Activated naive CD4-positive, alpha-beta T cell treated with anti-CD3 and anti-CD28 coated beads, Interleukin-2, amount 10 ng/mL, durations not matched to agents 7 days and 5 days (primary cell): ENCODE measurements at regions not wholly inside any gene's neighbourhood (a gene's known extent, or its start where the extent isn't known, plus 50 kb on each side); places are given as distances from the start of the nearest gene placed in this dataset.
"Not testable (repeated sequence)": the region's sequence is repeated elsewhere in the genome, so short reads cannot be mapped to it uniquely, and the experiment has no call there.

Source experiments
- CTCF ChIA-PET: fragments of 350-600 bp; sonication (Branson Sonifier 250); formaldehyde crosslinking; loops from one replicate; lab custom pipeline; 2021; ENCODE audit warnings: antibody characterized with exemption; lab: Charles Lee
- DNase-seq: peaks from one replicate; pipeline ENCODE4 v3.0.0-alpha.2; 2020
- H3K27ac Mint-ChIP-seq: one replicate; pipeline ENCODE4 v1.8.0; 2021; ENCODE audit warnings: mild to moderate bottlenecking, moderate library complexity, mixed read lengths
- H3K27me3 Mint-ChIP-seq: one replicate; pipeline ENCODE4 v1.8.0; 2021; ENCODE audit warnings: mild to moderate bottlenecking, mixed read lengths
- H3K36me3 Mint-ChIP-seq: one replicate; pipeline ENCODE4 v1.8.0; 2021; ENCODE audit warnings: mixed read lengths
- H3K4me1 Mint-ChIP-seq: one replicate; pipeline ENCODE4 v1.8.0; 2021; ENCODE audit warnings: mixed read lengths
- H3K4me3 Mint-ChIP-seq: one replicate; pipeline ENCODE4 v1.8.0; 2021; ENCODE audit warnings: mild to moderate bottlenecking, moderate library complexity, mixed read lengths
- H3K9me3 Mint-ChIP-seq: one replicate; pipeline ENCODE4 v1.8.0; 2021; ENCODE audit warnings: mixed read lengths

DNA sequence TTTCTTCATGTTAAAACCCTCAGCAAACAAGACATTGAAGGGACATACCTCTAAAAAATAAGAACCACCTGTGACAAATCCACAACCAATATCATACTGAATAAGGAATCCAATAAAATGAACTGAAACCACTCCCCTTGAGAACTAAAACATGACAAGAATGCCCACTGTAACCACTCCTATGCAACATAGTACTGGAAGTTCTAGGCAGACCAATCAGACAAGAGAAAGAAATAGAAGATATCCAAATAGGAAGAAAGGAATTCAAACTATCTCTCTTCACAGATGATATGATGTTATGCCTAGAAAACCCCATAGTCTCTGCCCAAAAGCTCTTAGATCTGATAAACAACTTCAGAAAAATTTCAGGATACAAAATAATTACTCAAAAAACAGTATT lies 887.7 kb upstream of the CDH18 start:
- H3K4me3 Mint-ChIP-seq, H3K9me3 Mint-ChIP-seq: not testable (repeated sequence)

GRCh38 chr5:20865892-20866291 lies 877.9 kb upstream of the CDH18 start:
- CTCF ChIA-PET, H3K27me3 Mint-ChIP-seq, H3K4me1 Mint-ChIP-seq, H3K4me3 Mint-ChIP-seq, H3K27ac Mint-ChIP-seq, DNase-seq, H3K36me3 Mint-ChIP-seq, H3K9me3 Mint-ChIP-seq: not testable (repeated sequence)

More for the DNA sequence above, 887.7 kb upstream of the CDH18 start:
- H3K36me3 Mint-ChIP-seq, H3K4me1 Mint-ChIP-seq, H3K27ac Mint-ChIP-seq, H3K27me3 Mint-ChIP-seq, DNase-seq, CTCF ChIA-PET: not testable (repeated sequence)

GRCh38 chr5:20833081-20833627 lies 845.2 kb upstream of the CDH18 start:
- CTCF ChIA-PET: no interaction called here
- no peaks in the 10 kb centered on the region for H3K4me1 Mint-ChIP-seq
- peaks cover 4% of the 10 kb centered on the region for H3K27me3 Mint-ChIP-seq
- no peak for DNase-seq
- no peaks in the 10 kb centered on the region for H3K36me3 Mint-ChIP-seq
- no peak overlapping the region for H3K4me3 Mint-ChIP-seq
- H3K9me3 Mint-ChIP-seq: no peaks in the 10 kb centered on the region
- H3K27ac Mint-ChIP-seq: no peak overlapping the region

- H3K27me3 Mint-ChIP-seq: peaks cover 4% of the 10 kb centered on the region
- H3K9me3 Mint-ChIP-seq: no peaks in the 10 kb centered on the region
- H3K4me3 Mint-ChIP-seq: no peak overlapping the region
- no peaks in the 10 kb centered on the region for H3K36me3 Mint-ChIP-seq
- no peaks in the 10 kb centered on the region for H3K4me1 Mint-ChIP-seq
- H3K27ac Mint-ChIP-seq: no peak overlapping the region
- no peak for DNase-seq
- CTCF ChIA-PET: no interaction called here
Measured at GRCh38 chr5:20832204-20833080, 844.4 kb upstream of the CDH18 start.

- H3K4me3 Mint-ChIP-seq, H3K27me3 Mint-ChIP-seq, H3K36me3 Mint-ChIP-seq, H3K9me3 Mint-ChIP-seq, DNase-seq, H3K4me1 Mint-ChIP-seq, H3K27ac Mint-ChIP-seq, CTCF ChIA-PET: not testable (repeated sequence)
Measured at GRCh38 chr5:20825951-20826350, 838.0 kb upstream of the CDH18 start.

DNA sequence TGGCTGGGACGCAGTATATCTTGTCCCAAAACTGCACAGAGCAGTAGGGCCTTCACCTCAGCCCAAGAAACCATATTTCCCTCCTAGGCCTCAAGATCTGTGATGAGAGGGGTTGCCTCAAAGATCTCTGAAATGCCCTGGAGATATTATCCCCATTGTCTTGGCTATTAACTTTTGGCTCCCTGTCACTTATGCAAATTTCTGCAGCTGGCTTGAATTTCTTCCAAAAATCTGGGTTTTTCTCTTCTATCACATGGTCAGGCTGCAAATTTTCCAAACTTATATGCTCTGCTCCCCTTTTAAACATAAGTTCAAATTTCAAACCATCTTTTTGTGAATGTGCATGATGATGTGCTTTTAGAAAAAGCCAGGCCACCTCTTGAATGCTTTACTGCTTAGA lies 809.2 kb upstream of the CDH18 start:
- CTCF ChIA-PET: not testable (repeated sequence)

GRCh38 chr5:20784755-20785154 lies 796.8 kb upstream of the CDH18 start:
- H3K27me3 Mint-ChIP-seq, DNase-seq, H3K9me3 Mint-ChIP-seq, H3K4me1 Mint-ChIP-seq, H3K4me3 Mint-ChIP-seq, H3K27ac Mint-ChIP-seq, H3K36me3 Mint-ChIP-seq, CTCF ChIA-PET: not testable (repeated sequence)

More for the DNA sequence above, 809.2 kb upstream of the CDH18 start:
- H3K9me3 Mint-ChIP-seq, H3K27me3 Mint-ChIP-seq, H3K27ac Mint-ChIP-seq, H3K4me1 Mint-ChIP-seq, H3K36me3 Mint-ChIP-seq, DNase-seq, H3K4me3 Mint-ChIP-seq: not testable (repeated sequence)

DNA sequence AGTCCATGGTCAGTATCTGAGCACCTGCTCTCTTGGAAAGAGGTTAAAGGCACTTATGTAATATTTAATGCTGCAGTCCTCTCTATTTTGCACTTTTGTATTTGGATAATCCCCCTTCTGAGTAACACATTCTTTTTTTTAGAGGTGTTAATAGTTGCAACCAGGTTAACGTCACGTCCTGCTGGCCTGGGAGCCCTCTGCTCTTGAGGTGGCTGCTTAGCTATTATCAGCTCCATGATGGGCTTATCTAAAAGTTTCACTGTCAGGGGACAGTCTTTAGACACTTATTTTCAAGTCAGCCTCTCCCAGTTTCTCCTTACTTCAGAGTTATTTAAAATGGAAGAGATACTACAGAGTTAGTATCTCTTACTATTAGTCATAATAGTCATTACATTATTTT lies 795.5 kb upstream of the CDH18 start:
- H3K36me3 Mint-ChIP-seq, DNase-seq, H3K4me1 Mint-ChIP-seq, H3K27me3 Mint-ChIP-seq, H3K4me3 Mint-ChIP-seq, H3K9me3 Mint-ChIP-seq, CTCF ChIA-PET, H3K27ac Mint-ChIP-seq: not testable (repeated sequence)

- CTCF ChIA-PET, H3K4me1 Mint-ChIP-seq, H3K36me3 Mint-ChIP-seq, H3K27me3 Mint-ChIP-seq, DNase-seq, H3K9me3 Mint-ChIP-seq, H3K4me3 Mint-ChIP-seq, H3K27ac Mint-ChIP-seq: not testable (repeated sequence)
Measured at GRCh38 chr5:20771338-20771737, 783.3 kb upstream of the CDH18 start.

DNA sequence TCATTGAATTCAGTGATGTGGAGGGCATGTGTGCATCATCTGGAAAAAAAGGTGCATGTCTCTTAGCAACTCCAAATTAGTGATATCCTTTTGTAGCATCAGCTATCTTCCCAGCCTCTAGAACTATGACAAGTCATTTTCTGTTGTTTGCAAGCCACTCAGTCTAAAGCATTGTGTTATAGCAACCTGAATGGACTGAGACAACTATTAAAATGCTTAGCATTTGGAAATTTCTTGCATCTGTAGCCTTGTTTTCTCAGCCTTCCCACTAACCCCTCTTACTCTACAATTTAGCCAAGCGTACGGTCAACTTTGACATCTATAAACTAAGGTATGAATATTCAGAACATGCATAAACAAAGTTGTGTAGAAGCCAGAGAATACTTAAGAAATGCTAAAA lies 777.1 kb upstream of the CDH18 start:
- H3K27me3 Mint-ChIP-seq, CTCF ChIA-PET, H3K36me3 Mint-ChIP-seq, H3K4me3 Mint-ChIP-seq, H3K9me3 Mint-ChIP-seq, DNase-seq, H3K27ac Mint-ChIP-seq, H3K4me1 Mint-ChIP-seq: not testable (repeated sequence)

GRCh38 chr5:20759459-20759858 lies 771.5 kb upstream of the CDH18 start:
- H3K4me1 Mint-ChIP-seq, DNase-seq, H3K4me3 Mint-ChIP-seq, H3K36me3 Mint-ChIP-seq, H3K9me3 Mint-ChIP-seq, H3K27me3 Mint-ChIP-seq, CTCF ChIA-PET, H3K27ac Mint-ChIP-seq: not testable (repeated sequence)

DNA sequence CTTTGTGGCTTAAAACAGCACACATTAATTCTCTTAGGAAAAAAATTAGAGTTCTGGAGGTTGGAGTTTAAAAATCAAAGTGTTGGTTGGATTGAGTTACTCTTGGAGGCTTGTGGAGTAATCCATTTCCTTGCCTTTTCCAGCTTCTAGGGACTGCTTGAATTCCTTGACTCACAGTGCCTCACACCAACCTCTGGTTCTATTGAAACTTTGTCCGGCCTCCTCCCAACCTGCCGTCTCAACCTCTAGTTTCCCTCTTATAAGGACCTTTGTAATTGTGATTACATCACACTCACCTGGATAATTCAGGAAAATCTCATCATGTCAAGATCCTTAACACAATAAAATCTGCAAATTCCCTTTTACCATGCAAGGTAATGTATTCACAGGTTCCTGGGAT lies 764.2 kb upstream of the CDH18 start:
- DNase-seq, H3K9me3 Mint-ChIP-seq, CTCF ChIA-PET, H3K4me1 Mint-ChIP-seq, H3K36me3 Mint-ChIP-seq, H3K27me3 Mint-ChIP-seq, H3K4me3 Mint-ChIP-seq, H3K27ac Mint-ChIP-seq: not testable (repeated sequence)

- CTCF ChIA-PET, H3K9me3 Mint-ChIP-seq, DNase-seq, H3K36me3 Mint-ChIP-seq, H3K4me3 Mint-ChIP-seq, H3K4me1 Mint-ChIP-seq, H3K27ac Mint-ChIP-seq, H3K27me3 Mint-ChIP-seq: not testable (repeated sequence)
Measured at GRCh38 chr5:20735715-20736114, 747.7 kb upstream of the CDH18 start.

DNA sequence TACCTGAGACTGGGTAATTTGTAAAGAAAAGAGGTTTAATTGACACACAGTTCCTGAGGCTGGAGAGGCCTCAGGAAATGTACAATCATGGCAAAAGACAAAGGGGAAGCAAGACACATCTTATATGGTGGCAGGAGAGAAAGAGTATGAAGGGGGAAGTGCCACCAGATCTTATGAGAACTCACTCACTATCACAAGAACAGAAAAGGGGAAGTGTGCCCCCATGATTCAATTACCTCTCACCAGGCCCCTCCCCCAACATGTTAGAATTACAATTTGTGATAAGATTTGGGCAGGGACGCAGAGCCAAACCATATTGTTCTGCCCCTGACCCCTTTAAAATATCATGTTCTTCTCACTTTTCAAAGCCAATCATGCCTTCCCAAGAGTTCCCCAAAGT lies 744.2 kb upstream of the CDH18 start:
- H3K27ac Mint-ChIP-seq, H3K4me3 Mint-ChIP-seq, DNase-seq, CTCF ChIA-PET, H3K9me3 Mint-ChIP-seq, H3K4me1 Mint-ChIP-seq, H3K27me3 Mint-ChIP-seq, H3K36me3 Mint-ChIP-seq: not testable (repeated sequence)

GRCh38 chr5:20721286-20721685 lies 733.3 kb upstream of the CDH18 start:
- DNase-seq, H3K4me1 Mint-ChIP-seq, H3K27ac Mint-ChIP-seq, H3K9me3 Mint-ChIP-seq, H3K36me3 Mint-ChIP-seq, H3K4me3 Mint-ChIP-seq, H3K27me3 Mint-ChIP-seq, CTCF ChIA-PET: not testable (repeated sequence)
